Cerebellar cortex (tissue), 1 donor: ENCODE measurements at regions not wholly inside any gene's neighbourhood (a gene's known extent, or its start where the extent isn't known, plus 50 kb on each side); places are given as distances from the start of the nearest gene placed in this dataset.
"Not testable (repeated sequence)": the region's sequence is repeated elsewhere in the genome, so short reads cannot be mapped to it uniquely, and the experiment has no call there.

Experiments used
- DNase-seq: peaks from one replicate; pipeline ENCODE4 v3.0.0-alpha.2; 2015; ENCODE audit warnings: low spot score

DNA sequence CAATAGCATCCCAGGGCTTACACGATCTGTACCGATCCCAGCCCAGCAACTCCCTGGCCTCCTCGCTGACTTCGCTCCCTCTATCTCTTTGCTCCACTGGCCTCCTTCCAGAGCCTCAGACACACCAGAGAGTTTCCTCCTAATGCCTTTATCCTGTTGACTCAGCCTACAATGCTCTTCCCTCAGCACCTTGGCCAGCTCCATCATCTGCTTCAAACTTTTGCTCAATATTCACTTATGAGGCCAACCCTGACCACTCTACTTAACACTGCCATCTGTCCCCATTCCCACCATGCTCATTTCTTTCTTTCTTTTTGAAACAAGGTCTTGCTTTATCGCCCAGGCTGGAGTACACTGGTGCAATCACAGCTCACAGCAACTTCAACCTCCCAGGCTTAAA is 180.9 kb downstream of the CEP170 start:
- DNase-seq = not testable (repeated sequence)

DNA sequence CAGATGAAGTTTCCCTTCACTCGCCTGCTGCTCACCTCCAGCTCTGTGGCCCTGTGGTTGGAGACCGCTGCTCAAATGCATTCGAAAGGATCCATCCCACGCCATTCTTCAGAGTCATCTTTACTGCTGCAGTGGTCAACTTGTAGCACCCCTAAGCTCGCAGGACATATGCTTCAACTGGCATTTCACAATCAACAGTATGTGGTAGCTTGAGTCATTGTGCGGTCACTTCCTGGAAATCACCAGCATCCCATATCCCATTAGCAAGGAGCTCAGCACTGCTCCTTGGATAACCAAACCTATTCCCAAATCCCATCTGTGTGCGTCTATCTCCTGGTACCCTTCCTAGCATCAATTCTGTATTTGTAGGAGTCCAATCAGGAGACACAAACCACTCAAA is 188.0 kb downstream of the CEP170 start:
- not testable (repeated sequence) for DNase-seq

DNA sequence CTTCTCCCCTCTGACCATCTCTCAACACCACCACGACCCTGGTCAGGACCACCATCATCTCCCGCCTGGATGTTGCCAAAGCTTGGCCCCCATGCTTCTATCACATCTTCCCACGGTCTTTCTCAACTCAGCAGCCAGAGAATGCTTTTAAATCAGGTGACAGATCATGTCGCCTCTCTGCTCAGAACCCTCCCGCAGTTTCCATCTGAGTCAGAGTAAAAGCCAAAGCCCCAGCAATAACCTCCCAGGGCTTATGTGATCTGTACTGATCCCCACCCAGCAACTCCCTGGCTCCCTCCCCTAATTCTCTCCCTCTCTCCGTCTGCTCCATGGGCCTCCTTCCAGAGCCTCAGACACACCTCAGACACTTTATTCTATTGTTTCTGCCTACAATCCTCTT is 193.1 kb downstream of the CEP170 start:
- DNase-seq = peak; percentile 19

GRCh38 chr1:243055510-243055909 is 199.6 kb downstream of the CEP170 start:
- DNase-seq = not testable (repeated sequence)

GRCh38 chr1:243055091-243055490 is 200.0 kb downstream of the CEP170 start:
- DNase-seq = not testable (repeated sequence)

- DNase-seq = not testable (repeated sequence)
These were observed 200.4 kb downstream of the CEP170 start for GRCh38 chr1:243054681-243055080.

GRCh38 chr1:243053048-243053447 is 202.0 kb downstream of the CEP170 start:
- not testable (repeated sequence) for DNase-seq

DNA sequence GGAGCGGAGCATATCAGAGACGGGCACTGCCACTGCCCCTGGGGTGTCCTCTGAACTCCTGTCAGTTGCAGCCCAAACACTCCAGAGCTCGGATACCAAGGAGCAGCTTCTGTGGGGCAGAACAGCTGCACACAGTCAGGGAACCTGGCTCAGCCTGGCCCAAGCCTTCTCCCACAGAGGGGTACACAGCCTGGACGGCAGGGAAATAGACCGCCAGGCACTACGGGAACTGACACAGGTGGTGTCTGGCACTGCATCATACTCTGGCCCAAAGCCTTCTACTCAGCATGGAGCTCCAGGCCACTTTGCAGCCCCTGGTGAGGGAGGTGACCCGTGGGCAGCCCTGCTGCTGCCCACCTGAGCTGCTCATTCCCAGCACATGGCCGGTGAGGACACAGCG is 204.5 kb downstream of the CEP170 start:
- DNase-seq = not testable (repeated sequence)

- not testable (repeated sequence) for DNase-seq
These were observed 205.4 kb downstream of the CEP170 start for GRCh38 chr1:243049716-243050115.

DNA sequence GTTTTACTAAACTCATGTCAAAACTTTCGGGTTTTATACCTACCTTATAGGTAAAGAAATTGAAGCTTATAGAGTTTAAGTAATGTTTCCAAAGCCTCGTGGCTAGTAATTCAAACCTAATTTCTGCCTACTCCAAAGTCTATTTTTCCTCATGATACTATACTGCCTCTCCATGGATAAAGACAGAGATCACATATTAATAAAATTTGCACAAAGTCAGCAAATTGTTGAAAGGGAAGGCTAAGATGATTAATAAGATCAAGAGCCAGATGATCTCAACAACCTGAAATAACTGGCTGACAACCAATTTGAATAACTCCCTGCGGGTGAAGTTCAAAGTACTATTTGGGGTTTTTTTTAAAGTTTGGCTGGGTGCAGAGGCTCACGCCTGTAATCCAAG is 233.7 kb downstream of the CEP170 start:
- not testable (repeated sequence) for DNase-seq

- not testable (repeated sequence) for DNase-seq
These were observed 235.9 kb downstream of the CEP170 start for GRCh38 chr1:243019030-243019635.

DNA sequence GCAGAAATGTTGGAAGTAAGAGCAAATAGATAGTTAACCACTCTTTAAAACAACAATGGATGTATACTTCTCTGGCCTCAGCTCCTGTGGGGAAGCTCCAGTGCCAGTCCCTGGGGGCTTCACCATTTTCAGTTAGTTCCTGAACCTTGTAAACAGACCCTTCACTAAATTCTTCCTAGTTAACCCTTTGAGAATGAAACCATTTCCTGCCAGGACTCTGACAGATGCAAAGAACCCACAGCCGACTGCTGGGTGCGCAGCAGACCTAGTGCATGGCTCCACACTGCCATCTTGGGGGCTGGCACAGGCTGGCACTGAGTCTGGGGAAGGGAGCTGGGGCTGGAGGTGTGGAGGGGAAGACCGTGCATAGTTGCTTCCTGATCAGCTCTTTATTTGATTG is 244.4 kb downstream of the CEP170 start:
- DNase-seq = not testable (repeated sequence)

DNA sequence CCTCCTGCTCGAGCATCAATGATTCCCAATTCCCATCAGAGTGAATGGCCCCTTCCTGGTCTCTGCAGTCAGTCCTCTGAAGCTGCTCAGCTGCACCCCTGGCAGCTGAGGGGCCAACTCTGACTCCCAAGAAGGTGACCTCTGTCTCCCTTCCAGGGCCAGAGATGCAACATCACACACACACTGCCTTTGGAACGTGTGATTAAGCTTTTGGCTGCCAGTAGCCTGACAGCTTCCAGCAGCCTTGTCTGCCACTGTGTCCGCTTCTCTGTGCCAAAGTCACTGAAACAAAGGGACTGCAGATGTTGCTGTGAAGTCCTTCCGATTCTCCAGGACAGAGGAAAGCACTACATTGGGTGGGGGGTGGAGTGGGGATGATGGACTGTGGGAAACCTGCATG is 254.1 kb downstream of the CEP170 start:
- DNase-seq = not testable (repeated sequence)

- not testable (repeated sequence) for DNase-seq
These were observed 262.3 kb downstream of the CEP170 start for GRCh38 chr1:242992776-242993175.

GRCh38 chr1:242985096-242985495 is 270.0 kb downstream of the CEP170 start:
- not testable (repeated sequence) for DNase-seq

DNA sequence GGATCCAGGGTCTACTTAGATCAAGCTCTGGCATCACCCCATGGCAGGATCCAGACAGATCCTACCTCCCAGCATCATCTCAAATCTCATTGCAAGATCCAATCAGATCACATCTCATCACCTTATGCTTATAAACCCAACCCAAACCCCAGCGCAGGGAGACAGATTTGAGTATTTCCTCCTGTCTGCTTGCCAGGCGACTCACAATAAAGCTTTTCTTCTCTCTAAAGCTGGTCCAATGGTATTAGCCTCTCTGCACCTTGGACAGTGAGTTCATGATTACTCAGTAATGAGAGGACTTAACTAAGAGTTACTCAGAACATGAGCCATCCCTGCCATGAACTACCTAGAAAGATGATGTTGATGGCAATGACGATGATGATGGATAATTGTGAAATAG is 281.7 kb downstream of the CEP170 start:
- DNase-seq = not testable (repeated sequence)

- no peak for DNase-seq
These were observed 288.2 kb downstream of the CEP170 start for GRCh38 chr1:242966892-242967291.

GRCh38 chr1:242959397-242959796 is 295.7 kb downstream of the CEP170 start:
- DNase-seq = not testable (repeated sequence)

DNA sequence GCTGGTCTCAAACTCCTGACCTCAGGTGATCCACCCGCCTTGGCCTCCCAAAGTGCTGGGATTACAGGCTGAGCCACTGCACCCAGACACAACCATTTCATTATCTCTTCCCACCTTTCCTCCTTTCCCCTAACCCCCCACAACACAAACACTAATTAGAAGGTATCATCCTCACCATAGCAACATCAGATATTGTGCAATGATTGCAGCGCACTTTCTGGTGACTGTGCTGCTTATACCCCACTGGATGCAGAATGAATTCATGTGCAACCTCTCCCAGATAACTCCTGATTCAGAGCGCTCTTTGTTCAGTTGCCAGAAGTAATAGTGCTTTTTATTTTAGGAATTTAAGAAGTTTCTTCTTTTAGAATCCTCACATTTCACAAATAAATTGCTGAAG is 300.1 kb downstream of the CEP170 start:
- DNase-seq = not testable (repeated sequence)

DNA sequence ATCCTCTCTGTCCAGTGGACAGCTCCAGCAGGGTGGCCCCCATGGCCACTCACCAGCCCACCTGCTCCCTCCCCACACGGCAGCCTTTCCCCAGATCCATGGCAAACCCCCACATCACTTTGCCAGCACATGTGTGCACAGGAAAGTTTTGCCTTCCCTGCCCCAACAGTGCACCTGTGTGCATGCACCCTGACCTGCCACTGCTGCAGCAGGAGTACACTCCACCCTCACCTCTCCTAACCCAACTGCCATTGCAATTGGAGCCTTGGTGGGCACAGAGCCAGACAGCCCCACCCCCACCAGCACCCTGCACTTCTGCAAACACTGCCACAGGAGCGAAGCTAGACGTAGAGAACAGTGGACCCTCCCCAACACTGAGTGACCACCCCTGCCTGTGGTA is 308.9 kb downstream of the CEP170 start:
- DNase-seq = no peak

DNA sequence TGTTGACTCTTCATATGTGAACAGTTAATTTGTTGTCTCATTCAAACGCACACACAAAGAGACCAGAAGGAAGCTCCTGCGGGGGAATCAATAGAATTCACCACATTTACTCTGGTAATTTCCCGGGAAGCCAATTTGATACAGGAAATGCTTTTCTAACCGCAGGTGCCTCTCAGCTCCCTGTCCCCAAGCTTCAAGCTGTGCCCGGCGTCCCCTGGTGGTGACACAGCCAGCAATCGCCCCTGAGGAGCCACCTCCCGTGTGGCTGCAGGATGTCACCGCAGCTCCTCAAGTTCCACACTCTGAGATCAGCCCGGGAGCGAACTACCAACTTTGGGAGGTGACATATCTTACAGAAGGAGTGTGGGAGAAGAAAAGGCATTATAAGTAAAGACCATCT is 318.4 kb downstream of the CEP170 start:
- not testable (repeated sequence) for DNase-seq

DNA sequence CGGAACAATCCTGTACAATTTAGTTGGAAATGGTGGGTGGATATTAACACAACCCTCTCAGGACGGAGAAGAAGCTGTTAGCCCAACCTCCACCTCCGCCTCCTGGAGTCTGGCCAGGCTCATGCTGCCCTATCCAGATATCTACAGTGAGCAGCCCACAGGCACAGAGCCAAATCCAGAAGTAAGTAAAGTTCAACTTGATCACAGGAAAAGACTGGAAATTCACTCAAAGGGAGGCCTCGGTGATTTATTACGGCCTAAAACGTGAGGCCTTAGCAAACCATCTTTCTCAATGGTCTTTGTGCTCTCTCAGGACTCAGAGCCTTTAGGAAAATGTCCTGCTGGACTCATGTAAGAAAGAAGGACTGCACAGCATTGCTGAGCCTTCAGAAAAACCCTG is 330.4 kb downstream of the CEP170 start:
- DNase-seq = not testable (repeated sequence)

GRCh38 chr1:242923603-242924002 is 331.5 kb downstream of the CEP170 start:
- not testable (repeated sequence) for DNase-seq

DNA sequence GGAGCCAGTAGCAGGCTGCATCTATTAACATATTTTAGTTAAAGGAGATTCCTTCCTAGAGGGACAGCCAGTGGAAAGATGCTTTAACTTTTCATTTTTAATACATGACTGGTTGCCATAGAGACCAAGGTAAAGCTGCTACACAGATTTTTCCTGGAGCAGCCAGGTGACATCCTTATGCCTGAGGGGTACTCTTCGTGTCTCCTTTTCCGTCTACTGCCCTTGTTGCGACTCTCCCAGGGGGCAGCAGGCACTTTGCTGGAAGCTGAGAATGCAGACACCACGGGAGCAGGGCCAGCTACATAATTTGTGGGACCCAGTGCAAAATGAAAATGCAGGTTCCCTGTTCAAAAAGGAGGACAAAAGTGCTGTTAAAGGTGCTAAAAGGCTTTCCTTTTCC is 340.4 kb downstream of the CEP170 start:
- DNase-seq = not testable (repeated sequence)
